Transverse colon (tissue), 4 donors: ENCODE measurements at regions not wholly inside any gene's neighbourhood (a gene's known extent, or its start where the extent isn't known, plus 50 kb on each side); places are given as distances from the start of the nearest gene placed in this dataset.

Source experiments
- POLR2AphosphoS5 ChIP-seq, 3 donors: sonication (generic); formaldehyde crosslinking; IDR thresholded peaks; one replicate each; pipeline ENCODE4 v1.6.1; 2016; ENCODE audit warnings: antibody characterized with exemption in 3 of 3
- TF ChIP-seq, protein P1 (sequence below), 5 experiments: fragments of 200-600 bp in 3 of 5; fragments of 450-650 bp in 2 of 5; sonication (generic) in 3 of 5; IDR thresholded peaks; 1 replicate in 2 of 5; 2 replicates in 3 of 5; pipeline ENCODE4 v1.5.1; 2016 to 2017; ENCODE audit warnings: antibody characterized with exemption in 5 of 5, inconsistent platforms in 3 of 5, mild to moderate bottlenecking in 2 of 5, moderate library complexity in 1 of 5

DNA sequence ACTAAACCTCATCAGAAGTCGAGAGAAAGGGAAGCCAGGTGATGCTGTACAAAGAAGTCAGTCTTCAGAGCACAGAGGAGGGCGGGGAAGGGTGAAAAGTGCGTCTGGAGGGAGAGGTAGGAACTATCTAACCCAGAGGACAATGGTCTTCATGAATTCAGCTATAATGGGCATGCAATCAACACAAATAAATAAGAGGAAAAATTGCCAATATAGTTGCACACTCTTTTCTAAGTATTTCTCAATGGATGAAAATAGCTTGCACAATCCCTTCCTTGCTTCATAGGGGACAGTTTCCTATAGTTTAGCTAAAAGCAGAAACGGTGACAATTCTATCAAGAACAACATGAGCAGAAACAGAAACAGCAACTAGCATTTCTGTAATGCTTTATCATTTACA is 931.2 kb downstream of the AACS start:
- TF ChIP-seq POLR2AphosphoS5 (IDR thresholded peaks at IDR 0.05): no peak
- TF ChIP-seq, protein P1, sequence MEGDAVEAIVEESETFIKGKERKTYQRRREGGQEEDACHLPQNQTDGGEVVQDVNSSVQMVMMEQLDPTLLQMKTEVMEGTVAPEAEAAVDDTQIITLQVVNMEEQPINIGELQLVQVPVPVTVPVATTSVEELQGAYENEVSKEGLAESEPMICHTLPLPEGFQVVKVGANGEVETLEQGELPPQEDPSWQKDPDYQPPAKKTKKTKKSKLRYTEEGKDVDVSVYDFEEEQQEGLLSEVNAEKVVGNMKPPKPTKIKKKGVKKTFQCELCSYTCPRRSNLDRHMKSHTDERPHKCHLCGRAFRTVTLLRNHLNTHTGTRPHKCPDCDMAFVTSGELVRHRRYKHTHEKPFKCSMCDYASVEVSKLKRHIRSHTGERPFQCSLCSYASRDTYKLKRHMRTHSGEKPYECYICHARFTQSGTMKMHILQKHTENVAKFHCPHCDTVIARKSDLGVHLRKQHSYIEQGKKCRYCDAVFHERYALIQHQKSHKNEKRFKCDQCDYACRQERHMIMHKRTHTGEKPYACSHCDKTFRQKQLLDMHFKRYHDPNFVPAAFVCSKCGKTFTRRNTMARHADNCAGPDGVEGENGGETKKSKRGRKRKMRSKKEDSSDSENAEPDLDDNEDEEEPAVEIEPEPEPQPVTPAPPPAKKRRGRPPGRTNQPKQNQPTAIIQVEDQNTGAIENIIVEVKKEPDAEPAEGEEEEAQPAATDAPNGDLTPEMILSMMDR (IDR thresholded peaks at IDR 0.05): no peak
